Gastroesophageal sphincter (tissue), 3 donors: ENCODE measurements at regions not wholly inside any gene's neighbourhood (a gene's known extent, or its start where the extent isn't known, plus 50 kb on each side); places are given as distances from the start of the nearest gene placed in this dataset.

Experiments
- CTCF ChIP-seq, 4 experiments: fragments of 200-600 bp in 2 of 4; fragments of 450-650 bp in 2 of 4; sonication (generic) in 1 of 4; IDR thresholded peaks; one replicate each; pipeline ENCODE4 v1.5.1; 2017 to 2019; ENCODE audit warnings: antibody characterized with exemption in 4 of 4, mild to moderate bottlenecking in 2 of 4, moderate library complexity in 2 of 4
- POLR2A ChIP-seq, 2 donors: fragments of 450-650 bp; IDR thresholded peaks; one replicate each; pipeline ENCODE4 v1.6.1; 2017; ENCODE audit warnings: antibody characterized with exemption in 2 of 2, mild to moderate bottlenecking in 2 of 2, moderate library complexity in 1 of 2

- TF ChIP-seq CTCF (IDR thresholded peaks at IDR 0.05) (no peak), POLR2A (IDR thresholded peaks at IDR 0.05) (no peak)
Measured at GRCh38 chr17:52754838-52755237, 596.3 kb upstream of the CA10 start.
